ENCODE measurements at regions not wholly inside any gene's neighbourhood (a gene's known extent, or its start where the extent isn't known, plus 50 kb on each side); places are given as distances from the start of the nearest gene placed in this dataset.

DNA sequence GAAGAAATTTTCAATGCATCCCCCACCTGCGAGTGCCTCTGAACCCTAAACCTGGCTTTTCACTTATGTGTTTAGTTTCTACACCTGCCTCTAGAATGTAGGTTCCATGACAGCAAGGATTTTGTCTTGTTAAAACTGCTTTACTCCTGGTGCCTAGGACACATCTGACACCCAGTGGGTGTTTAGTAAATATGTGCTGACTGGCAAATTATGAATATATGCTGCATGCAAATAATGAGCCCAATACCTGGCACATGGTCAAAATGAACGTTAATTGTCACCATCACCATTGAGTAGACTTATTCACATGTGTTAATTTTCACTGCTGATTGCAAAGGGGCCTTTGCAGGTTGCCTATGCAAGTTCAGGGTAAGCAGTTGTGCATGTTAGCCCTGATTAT, 249.9 kb upstream of the WWC1 start:
- peaks cover 0 to 1% (median 1%) of the 10 kb centered on the region in 3 donors for H3K27me3 Mint-ChIP-seq (ENCODE audit: low read depth in 3 of 3)
- H3K4me1 Mint-ChIP-seq, result no peaks in the 10 kb centered on the region
- no peaks in the 10 kb centered on the region for H3K27me3 ChIP-seq (ENCODE audit: control insufficient read depth in 2 of 2, insufficient read depth in 2 of 2, low read length in 2 of 2)
- H2AFZ ChIP-seq (ENCODE audit: insufficient read depth, low read depth, low read length, poor library complexity, severe bottlenecking), result no peak overlapping the region
- H3K4me3 Mint-ChIP-seq, result no peak overlapping the region
- no peaks in the 10 kb centered on the region for H3K36me3 ChIP-seq (replicated peaks in 1 of 2; ENCODE audit: control insufficient read depth in 1 of 2, insufficient read depth in 2 of 2, low read length in 2 of 2)
- no peak overlapping the region for H3K4me2 ChIP-seq (replicated peaks; ENCODE audit: extremely low read depth, low read length, poor library complexity, severe bottlenecking)
- peaks cover 0 to 2% (median 0%) of the 10 kb centered on the region in 7 donors for H3K9me3 Mint-ChIP-seq
- WGBS (ENCODE audit: insufficient coverage), result 60% methylated on average over 1 of the region's 2 CpGs
- H3K27ac ChIP-seq (ENCODE audit: low read depth in 1 of 2, low read length in 2 of 2), result no peak overlapping the region
- intact Hi-C loops (cut with micrococcal nuclease), result no loop called here
- no peaks in the 10 kb centered on the region for H3K79me2 ChIP-seq (ENCODE audit: insufficient read depth, low read length)
- no peak overlapping the region for H3K27ac Mint-ChIP-seq
- no peaks in the 10 kb centered on the region for H3K4me1 ChIP-seq (ENCODE audit: control insufficient read depth in 1 of 2, insufficient read depth in 2 of 2, low read length in 2 of 2)
- no peak overlapping the region for H3K4me3 ChIP-seq (replicated peaks in 1 of 3; ENCODE audit: low read depth in 2 of 3, low read length in 3 of 3)
- TF ChIP-seq, protein P1, sequence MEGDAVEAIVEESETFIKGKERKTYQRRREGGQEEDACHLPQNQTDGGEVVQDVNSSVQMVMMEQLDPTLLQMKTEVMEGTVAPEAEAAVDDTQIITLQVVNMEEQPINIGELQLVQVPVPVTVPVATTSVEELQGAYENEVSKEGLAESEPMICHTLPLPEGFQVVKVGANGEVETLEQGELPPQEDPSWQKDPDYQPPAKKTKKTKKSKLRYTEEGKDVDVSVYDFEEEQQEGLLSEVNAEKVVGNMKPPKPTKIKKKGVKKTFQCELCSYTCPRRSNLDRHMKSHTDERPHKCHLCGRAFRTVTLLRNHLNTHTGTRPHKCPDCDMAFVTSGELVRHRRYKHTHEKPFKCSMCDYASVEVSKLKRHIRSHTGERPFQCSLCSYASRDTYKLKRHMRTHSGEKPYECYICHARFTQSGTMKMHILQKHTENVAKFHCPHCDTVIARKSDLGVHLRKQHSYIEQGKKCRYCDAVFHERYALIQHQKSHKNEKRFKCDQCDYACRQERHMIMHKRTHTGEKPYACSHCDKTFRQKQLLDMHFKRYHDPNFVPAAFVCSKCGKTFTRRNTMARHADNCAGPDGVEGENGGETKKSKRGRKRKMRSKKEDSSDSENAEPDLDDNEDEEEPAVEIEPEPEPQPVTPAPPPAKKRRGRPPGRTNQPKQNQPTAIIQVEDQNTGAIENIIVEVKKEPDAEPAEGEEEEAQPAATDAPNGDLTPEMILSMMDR (IDR thresholded peaks at IDR 0.05), result no peak
- H3K9ac ChIP-seq (ENCODE audit: insufficient read depth, low read length, poor library complexity, severe bottlenecking), result no peak overlapping the region
- H3K36me3 Mint-ChIP-seq, result no peaks in the 10 kb centered on the region
- DNase-seq, result no peak
- no peaks in the 10 kb centered on the region for H4K20me1 ChIP-seq (ENCODE audit: insufficient read depth, low read length)
- H3K9me3 ChIP-seq (replicated peaks in 1 of 2; ENCODE audit: control insufficient read depth in 1 of 2, insufficient read depth in 1 of 2, low read length in 2 of 2), result no peaks in the 10 kb centered on the region

GRCh38 chr5:168042284-168043068, 249.0 kb upstream of the WWC1 start:
- no peak overlapping the region for H3K4me2 ChIP-seq (replicated peaks; ENCODE audit: extremely low read depth, low read length, poor library complexity, severe bottlenecking)
- intact Hi-C loops (cut with micrococcal nuclease), result no loop called here
- Mint-ChIP-seq H3K27ac (peak overlapping the region in 2 of 7 donors; percentile 5 to 68), H3K4me3 (peak overlapping the region in 1 of 2 donors; percentile 13), H3K36me3 (no peaks in the 10 kb centered on the region), H3K4me1 (no peaks in the 10 kb centered on the region), H3K27me3 (ENCODE audit: low read depth in 3 of 3) (peaks cover 0 to 1% (median 1%) of the 10 kb centered on the region in 3 donors), H3K9me3 (peaks cover 0 to 2% (median 0%) of the 10 kb centered on the region in 7 donors)
- H3K4me1 ChIP-seq (ENCODE audit: control insufficient read depth in 1 of 2, insufficient read depth in 2 of 2, low read length in 2 of 2), result no peaks in the 10 kb centered on the region
- no peaks in the 10 kb centered on the region for H3K27me3 ChIP-seq (ENCODE audit: control insufficient read depth in 2 of 2, insufficient read depth in 2 of 2, low read length in 2 of 2)
- H3K36me3 ChIP-seq (replicated peaks in 1 of 2; ENCODE audit: control insufficient read depth in 1 of 2, insufficient read depth in 2 of 2, low read length in 2 of 2), result no peaks in the 10 kb centered on the region
- no peaks in the 10 kb centered on the region for H3K79me2 ChIP-seq (ENCODE audit: insufficient read depth, low read length)
- no peaks in the 10 kb centered on the region for H4K20me1 ChIP-seq (ENCODE audit: insufficient read depth, low read length)
- no peak overlapping the region for H3K4me3 ChIP-seq (replicated peaks in 1 of 3; ENCODE audit: low read depth in 2 of 3, low read length in 3 of 3)
- no peak overlapping the region for H3K27ac ChIP-seq (ENCODE audit: low read depth in 1 of 2, low read length in 2 of 2)
- no peak overlapping the region for H2AFZ ChIP-seq (ENCODE audit: insufficient read depth, low read depth, low read length, poor library complexity, severe bottlenecking)
- no peaks in the 10 kb centered on the region for H3K9me3 ChIP-seq (replicated peaks in 1 of 2; ENCODE audit: control insufficient read depth in 1 of 2, insufficient read depth in 1 of 2, low read length in 2 of 2)
- WGBS (ENCODE audit: insufficient coverage), result 99% methylated on average over 6 of the region's 12 CpGs
- no peak for DNase-seq
- no peak overlapping the region for H3K9ac ChIP-seq (ENCODE audit: insufficient read depth, low read length, poor library complexity, severe bottlenecking)
- TF ChIP-seq, protein P1 (IDR thresholded peaks at IDR 0.05), result no peak

All from CD14-positive monocyte (primary cell).